Esophagus muscularis mucosa (tissue), 4 donors: ENCODE measurements at regions not wholly inside any gene's neighbourhood (a gene's known extent, or its start where the extent isn't known, plus 50 kb on each side); places are given as distances from the start of the nearest gene placed in this dataset.
"Not testable (repeated sequence)": the region's sequence is repeated elsewhere in the genome, so short reads cannot be mapped to it uniquely, and the experiment has no call there.

Source experiments
- DNase-seq: peaks from one replicate; pipeline ENCODE4 v3.0.0-alpha.2; 2017; ENCODE audit errors: extremely low spot score
- H3K27ac ChIP-seq, 4 donors: fragments of 200-600 bp; sonication (generic); replicated peaks in 1 of 4; 1 replicate in 3 of 4; 2 replicates in 1 of 4; pipeline ENCODE4 v1.5.1; 2016 to 2019; ENCODE audit warnings: mild to moderate bottlenecking in 1 of 4
- H3K27me3 ChIP-seq, 4 donors: fragments of 200-600 bp; sonication (generic); one replicate each; pipeline versions ENCODE4 v1.5.1 to v1.6.0; 2016 to 2019
- H3K36me3 ChIP-seq, 4 donors: fragments of 200-600 bp; sonication (generic); one replicate each; pipeline ENCODE4 v1.5.1; 2016 to 2019
- H3K4me1 ChIP-seq, 4 donors: fragments of 200-600 bp; sonication (generic); one replicate each; pipeline ENCODE4 v1.5.1; 2016 to 2019
- H3K4me3 ChIP-seq, 4 donors: fragments of 200-600 bp; sonication (generic); 1 replicate in 2 of 4; 2 replicates in 2 of 4; pipeline ENCODE4 v1.5.1; 2016 to 2019; ENCODE audit warnings: mild to moderate bottlenecking in 4 of 4, moderate library complexity in 1 of 4
- H3K9me3 ChIP-seq, 4 donors: fragments of 200-600 bp; sonication (generic); 1 replicate in 3 of 4; 2 replicates in 1 of 4; pipeline ENCODE4 v1.5.1; 2016 to 2019
- CTCF ChIP-seq, 3 experiments: fragments of 200-600 bp in 2 of 3; fragments of 450-650 bp in 1 of 3; sonication (generic) in 2 of 3; IDR thresholded peaks; one replicate each; pipeline ENCODE4 v1.5.1; 2017 to 2019; ENCODE audit warnings: antibody characterized with exemption in 3 of 3, mild to moderate bottlenecking in 2 of 3, moderate library complexity in 1 of 3
- EP300 ChIP-seq: sonication (generic); formaldehyde crosslinking; IDR thresholded peaks from one replicate; pipeline ENCODE4 v1.6.1; 2017; ENCODE audit warnings: antibody characterized with exemption
- POLR2A ChIP-seq: fragments of 450-650 bp; IDR thresholded peaks from one replicate; pipeline ENCODE4 v1.6.1; 2017; ENCODE audit warnings: antibody characterized with exemption, moderate library complexity, mild to moderate bottlenecking, low read depth
- POLR2AphosphoS5 ChIP-seq, 2 donors: sonication (generic); formaldehyde crosslinking; IDR thresholded peaks; one replicate each; pipeline ENCODE4 v1.6.1; 2017; ENCODE audit warnings: antibody characterized with exemption in 2 of 2
- WGBS: methylation state at CpG from one replicate; pipeline ENCODE4 v1.1.5; 2018; 5-methylcytosine and 5-hydroxymethylcytosine counted together
- intact Hi-C: fragments of 100-400 bp; cut with DNase I; formaldehyde crosslinking; loops from one replicate; pipeline ENCODE4 v1.15.1; 2023

- Histone ChIP-seq H3K9me3 (no peaks in the 10 kb centered on the region), H3K36me3 (no peaks in the 10 kb centered on the region), H3K4me1 (no peaks in the 10 kb centered on the region), H3K4me3 (no peak overlapping the region), H3K27me3 (peaks cover 0 to 42% (median 0%) of the 10 kb centered on the region in 4 donors), H3K27ac (no peak overlapping the region)
- 83% methylated on average over 13 of the region's 17 CpGs for WGBS
- intact Hi-C loops = no loop called here
- TF ChIP-seq POLR2A = no peak
- no peak for TF ChIP-seq CTCF (IDR thresholded peaks at IDR 0.05)
- no peak for TF ChIP-seq EP300
- no peak for TF ChIP-seq POLR2AphosphoS5 (IDR thresholded peaks at IDR 0.05)
- no peak for DNase-seq
These were observed 257.9 kb upstream of the MVB12B start for GRCh38 chr9:126068534-126069230.

GRCh38 chr9:126069400-126069955 lies 257.2 kb upstream of the MVB12B start:
- no peak overlapping the region for H3K27ac ChIP-seq
- no peaks in the 10 kb centered on the region for H3K36me3 ChIP-seq
- intact Hi-C loops = no loop called here
- peaks cover 0 to 37% (median 0%) of the 10 kb centered on the region in 4 donors for H3K27me3 ChIP-seq
- no peak overlapping the region for H3K4me3 ChIP-seq
- no peaks in the 10 kb centered on the region for H3K9me3 ChIP-seq
- TF ChIP-seq CTCF (IDR thresholded peaks at IDR 0.05) (no peak), POLR2A (no peak), POLR2AphosphoS5 (IDR thresholded peaks at IDR 0.05) (no peak), EP300 (no peak)
- DNase-seq = no peak
- 63% methylated on average over 9 of the region's 9 CpGs for WGBS
- no peaks in the 10 kb centered on the region for H3K4me1 ChIP-seq

GRCh38 chr9:126070058-126070655 lies 256.5 kb upstream of the MVB12B start:
- Histone ChIP-seq H3K36me3 (no peaks in the 10 kb centered on the region), H3K27ac (no peak overlapping the region), H3K9me3 (no peaks in the 10 kb centered on the region), H3K4me3 (no peak overlapping the region), H3K27me3 (peaks cover 0 to 37% (median 0%) of the 10 kb centered on the region in 4 donors), H3K4me1 (no peaks in the 10 kb centered on the region)
- intact Hi-C loops = no loop called here
- 92% methylated on average over 14 of the region's 15 CpGs for WGBS
- TF ChIP-seq POLR2AphosphoS5 (IDR thresholded peaks at IDR 0.05) (no peak), CTCF (IDR thresholded peaks at IDR 0.05) (no peak), EP300 (no peak), POLR2A (no peak)
- no peak for DNase-seq

GRCh38 chr9:126071076-126071750 lies 255.4 kb upstream of the MVB12B start:
- no peaks in the 10 kb centered on the region for H3K9me3 ChIP-seq
- intact Hi-C loops = no loop called here
- 86% methylated on average over 13 of the region's 13 CpGs for WGBS
- TF ChIP-seq EP300 (no peak), POLR2AphosphoS5 (IDR thresholded peaks at IDR 0.05) (no peak), POLR2A (no peak), CTCF (IDR thresholded peaks at IDR 0.05) (no peak)
- DNase-seq = no peak
- no peak overlapping the region for H3K4me3 ChIP-seq
- no peak overlapping the region for H3K27ac ChIP-seq
- no peaks in the 10 kb centered on the region for H3K36me3 ChIP-seq
- H3K27me3 ChIP-seq = peaks cover 0 to 31% (median 0%) of the 10 kb centered on the region in 4 donors
- no peaks in the 10 kb centered on the region for H3K4me1 ChIP-seq

- H3K36me3 ChIP-seq, H3K27ac ChIP-seq, intact Hi-C loops, H3K4me3 ChIP-seq, DNase-seq, H3K9me3 ChIP-seq, H3K4me1 ChIP-seq, H3K27me3 ChIP-seq: not testable (repeated sequence)
- 96% methylated on average over 9 of the region's 12 CpGs for WGBS
These were observed 249.0 kb upstream of the MVB12B start for GRCh38 chr9:126077656-126078055.
